Left ventricle myocardium inferior (tissue), 1 donor: ENCODE measurements at regions not wholly inside any gene's neighbourhood (a gene's known extent, or its start where the extent isn't known, plus 50 kb on each side); places are given as distances from the start of the nearest gene placed in this dataset.
A peak's percentile ranks its signal among the peaks of the same experiment; 100 is the strongest.

Experiments
- DNase-seq: peaks from one replicate; pipeline ENCODE4 v3.0.0-alpha.2; 2020
- H3K27ac ChIP-seq: fragments of 200-600 bp; replicated peaks from 2 replicates; pipeline ENCODE4 v1.8.0; 2021
- H3K27me3 ChIP-seq: fragments of 200-600 bp; 2 replicates; pipeline ENCODE4 v1.8.0; 2021; ENCODE audit warnings: low read depth
- H3K36me3 ChIP-seq: fragments of 200-600 bp; 2 replicates; pipeline ENCODE4 v1.8.0; 2021
- H3K4me1 ChIP-seq: fragments of 200-600 bp; 2 replicates; pipeline ENCODE4 v1.8.0; 2021
- H3K4me3 ChIP-seq: fragments of 200-600 bp; 2 replicates; pipeline ENCODE4 v1.8.0; 2021; ENCODE audit warnings: mild to moderate bottlenecking, moderate library complexity
- H3K9me3 ChIP-seq: fragments of 200-600 bp; replicated peaks from 2 replicates; pipeline ENCODE4 v1.8.0; 2021
- intact Hi-C: fragments of 100-400 bp; cut with micrococcal nuclease; formaldehyde crosslinking; loops from one replicate; pipeline ENCODE4 v1.11.0; 2022
- TF ChIP-seq, protein P1 (sequence below): fragments of 200-600 bp; IDR thresholded peaks from 2 replicates; pipeline ENCODE4 v1.8.0; 2021; ENCODE audit warnings: antibody characterized with exemption, mild to moderate bottlenecking, borderline replicate concordance
- donor health status: DM: no; HTN: yes; CAD: no; lungs with severe emphysema.

GRCh38 chr11:123330948-123331347, 99.1 kb upstream of the GRAMD1B start:
- H3K27ac ChIP-seq: peak overlapping the region; percentile 72
- intact Hi-C loops: no loop called here
- TF ChIP-seq, protein P1, sequence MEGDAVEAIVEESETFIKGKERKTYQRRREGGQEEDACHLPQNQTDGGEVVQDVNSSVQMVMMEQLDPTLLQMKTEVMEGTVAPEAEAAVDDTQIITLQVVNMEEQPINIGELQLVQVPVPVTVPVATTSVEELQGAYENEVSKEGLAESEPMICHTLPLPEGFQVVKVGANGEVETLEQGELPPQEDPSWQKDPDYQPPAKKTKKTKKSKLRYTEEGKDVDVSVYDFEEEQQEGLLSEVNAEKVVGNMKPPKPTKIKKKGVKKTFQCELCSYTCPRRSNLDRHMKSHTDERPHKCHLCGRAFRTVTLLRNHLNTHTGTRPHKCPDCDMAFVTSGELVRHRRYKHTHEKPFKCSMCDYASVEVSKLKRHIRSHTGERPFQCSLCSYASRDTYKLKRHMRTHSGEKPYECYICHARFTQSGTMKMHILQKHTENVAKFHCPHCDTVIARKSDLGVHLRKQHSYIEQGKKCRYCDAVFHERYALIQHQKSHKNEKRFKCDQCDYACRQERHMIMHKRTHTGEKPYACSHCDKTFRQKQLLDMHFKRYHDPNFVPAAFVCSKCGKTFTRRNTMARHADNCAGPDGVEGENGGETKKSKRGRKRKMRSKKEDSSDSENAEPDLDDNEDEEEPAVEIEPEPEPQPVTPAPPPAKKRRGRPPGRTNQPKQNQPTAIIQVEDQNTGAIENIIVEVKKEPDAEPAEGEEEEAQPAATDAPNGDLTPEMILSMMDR: peak; percentile 10

DNA sequence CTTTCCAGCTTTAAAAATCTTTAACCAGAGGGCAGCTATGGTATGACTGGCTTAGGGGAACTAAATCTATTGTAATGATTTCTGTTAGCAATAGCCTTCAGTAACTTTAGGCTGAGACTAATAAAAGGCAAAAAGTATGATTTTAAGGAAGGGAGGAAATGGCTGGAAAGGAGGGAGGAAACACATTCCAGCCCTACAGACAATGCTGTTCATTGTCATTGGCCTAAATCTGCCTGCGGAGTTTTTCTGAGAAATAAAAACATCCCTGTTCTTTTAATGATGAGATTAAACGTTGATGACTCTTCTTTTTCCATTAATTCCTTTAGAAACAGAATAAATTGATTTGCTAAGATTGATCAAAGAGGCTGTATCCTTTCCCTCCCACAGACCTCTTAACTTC, 99.6 kb upstream of the GRAMD1B start:
- H3K27ac ChIP-seq: peak overlapping the region; percentile 72
- no peak overlapping the region for H3K4me3 ChIP-seq
- DNase-seq: no peak
- H3K27me3 ChIP-seq: no peaks in the 10 kb centered on the region
- TF ChIP-seq, protein P1: no peak
- no peaks in the 10 kb centered on the region for H3K9me3 ChIP-seq
- H3K4me1 ChIP-seq: peaks cover 22% of the 10 kb centered on the region
- intact Hi-C loops: no loop called here
- H3K36me3 ChIP-seq: no peaks in the 10 kb centered on the region

More at GRCh38 chr11:123330948-123331347, 99.1 kb upstream of the GRAMD1B start:
- Histone ChIP-seq H3K4me3 (no peak overlapping the region), H3K4me1 (peaks cover 22% of the 10 kb centered on the region), H3K36me3 (no peaks in the 10 kb centered on the region), H3K9me3 (no peaks in the 10 kb centered on the region), H3K27me3 (no peaks in the 10 kb centered on the region)
- DNase-seq: no peak

DNA sequence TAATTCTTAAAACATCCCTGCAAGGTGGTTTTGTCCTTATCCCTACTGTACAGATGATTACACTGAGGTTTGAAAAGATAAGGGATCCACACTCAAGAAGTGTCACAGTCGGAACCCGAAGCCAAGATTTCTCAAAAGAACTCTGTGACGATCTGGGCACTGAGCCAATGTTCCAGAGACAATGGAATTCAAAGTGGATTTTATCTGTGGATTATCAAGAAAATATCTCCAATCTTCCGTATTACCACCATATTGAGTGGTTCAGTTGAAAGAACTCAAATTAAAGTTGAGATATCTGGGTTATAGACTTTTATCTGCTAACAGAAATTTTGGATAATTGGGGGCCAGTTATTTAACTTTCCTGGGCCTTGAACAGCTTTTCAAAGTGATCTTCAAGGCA, 100.0 kb upstream of the GRAMD1B start:
- Histone ChIP-seq H3K9me3 (no peaks in the 10 kb centered on the region), H3K27me3 (no peaks in the 10 kb centered on the region), H3K36me3 (no peaks in the 10 kb centered on the region), H3K4me3 (no peak overlapping the region), H3K4me1 (peaks cover 22% of the 10 kb centered on the region), H3K27ac (peak overlapping the region; percentile 72)
- intact Hi-C loops: no loop called here
- TF ChIP-seq, protein P1: no peak
- no peak for DNase-seq

DNA sequence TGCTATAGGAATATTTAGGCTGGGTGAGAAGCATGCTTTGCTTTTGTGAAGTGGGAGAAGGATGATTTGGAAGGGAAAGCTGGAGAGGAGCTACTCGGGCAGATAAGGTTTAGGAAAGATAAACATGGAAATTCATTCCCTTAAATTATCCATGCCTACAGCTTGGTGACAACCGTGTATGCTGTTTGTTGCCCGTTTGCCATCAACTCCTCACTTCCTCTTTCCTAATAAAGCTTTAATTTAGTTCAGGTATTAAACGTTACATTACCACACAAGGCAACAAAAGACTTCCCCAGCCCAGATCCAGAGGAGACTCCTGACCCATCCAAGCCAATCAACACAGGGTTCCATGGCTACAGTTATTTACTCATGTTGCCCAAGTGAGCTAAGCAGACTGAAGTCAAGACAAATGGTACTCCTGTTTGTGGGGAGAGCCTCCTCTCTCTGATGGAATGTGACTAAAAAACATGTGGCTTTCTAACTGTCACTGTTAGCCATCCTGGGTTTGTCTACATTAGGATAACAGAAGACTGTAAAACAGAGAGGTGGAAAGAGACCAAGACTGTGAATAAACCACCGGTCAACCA, 101.7 kb upstream of the GRAMD1B start:
- DNase-seq: no peak
- Histone ChIP-seq H3K4me1 (peaks cover 22% of the 10 kb centered on the region), H3K27ac (no peak overlapping the region), H3K9me3 (no peaks in the 10 kb centered on the region), H3K36me3 (no peaks in the 10 kb centered on the region), H3K27me3 (no peaks in the 10 kb centered on the region), H3K4me3 (no peak overlapping the region)
- intact Hi-C loops: no loop called here
- TF ChIP-seq, protein P1: no peak

DNA sequence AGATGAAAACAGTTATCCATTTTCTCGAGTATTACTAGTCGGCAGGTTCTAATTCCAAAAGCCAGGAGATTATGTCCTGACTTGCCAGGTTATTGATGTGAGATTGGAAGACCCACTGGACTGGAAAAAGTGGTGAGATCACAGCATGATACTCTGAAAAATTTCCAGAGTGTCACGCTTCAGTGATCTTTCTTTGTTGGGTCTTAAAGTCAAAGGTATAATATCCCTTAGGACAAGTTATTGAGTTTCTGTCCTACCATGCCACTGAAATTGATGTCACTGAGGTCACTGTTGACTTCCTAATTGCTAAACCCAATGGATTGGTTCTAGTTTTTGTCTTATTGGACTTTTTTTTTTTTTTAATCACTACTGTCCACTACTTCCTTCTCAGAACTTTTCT, 104.5 kb upstream of the GRAMD1B start:
- Histone ChIP-seq H3K9me3 (no peaks in the 10 kb centered on the region), H3K36me3 (no peaks in the 10 kb centered on the region), H3K27ac (no peak overlapping the region), H3K27me3 (peaks cover 9% of the 10 kb centered on the region), H3K4me3 (no peak overlapping the region), H3K4me1 (peaks cover 13% of the 10 kb centered on the region)
- TF ChIP-seq, protein P1: no peak
- DNase-seq: no peak
- intact Hi-C loops: no loop called here

GRCh38 chr11:123323568-123323967, 106.5 kb upstream of the GRAMD1B start:
- intact Hi-C loops: no loop called here
- H3K36me3 ChIP-seq: no peaks in the 10 kb centered on the region
- no peak overlapping the region for H3K27ac ChIP-seq
- H3K27me3 ChIP-seq: peaks cover 27% of the 10 kb centered on the region
- no peak overlapping the region for H3K4me3 ChIP-seq
- H3K9me3 ChIP-seq: no peaks in the 10 kb centered on the region
- TF ChIP-seq, protein P1: no peak
- no peaks in the 10 kb centered on the region for H3K4me1 ChIP-seq
- DNase-seq: no peak
